ENCODE measurements at regions not wholly inside any gene's neighbourhood (a gene's known extent, or its start where the extent isn't known, plus 50 kb on each side); places are given as distances from the start of the nearest gene placed in this dataset.
"Not testable (repeated sequence)": the region's sequence is repeated elsewhere in the genome, so short reads cannot be mapped to it uniquely, and the experiment has no call there.

- Mint-ChIP-seq H3K9me3 (no peaks in the 10 kb centered on the region), H3K36me3 (no peaks in the 10 kb centered on the region), H3K4me3 (no peak overlapping the region), H3K27me3 (peaks cover 7% of the 10 kb centered on the region), H3K27ac (no peak overlapping the region), H3K4me1 (ENCODE audit: unreplicated experiment) (peaks cover 5% of the 10 kb centered on the region)
- DNase-seq (ENCODE audit: extremely low spot score, unreplicated experiment): no peak
- TF ChIP-seq, protein P1, sequence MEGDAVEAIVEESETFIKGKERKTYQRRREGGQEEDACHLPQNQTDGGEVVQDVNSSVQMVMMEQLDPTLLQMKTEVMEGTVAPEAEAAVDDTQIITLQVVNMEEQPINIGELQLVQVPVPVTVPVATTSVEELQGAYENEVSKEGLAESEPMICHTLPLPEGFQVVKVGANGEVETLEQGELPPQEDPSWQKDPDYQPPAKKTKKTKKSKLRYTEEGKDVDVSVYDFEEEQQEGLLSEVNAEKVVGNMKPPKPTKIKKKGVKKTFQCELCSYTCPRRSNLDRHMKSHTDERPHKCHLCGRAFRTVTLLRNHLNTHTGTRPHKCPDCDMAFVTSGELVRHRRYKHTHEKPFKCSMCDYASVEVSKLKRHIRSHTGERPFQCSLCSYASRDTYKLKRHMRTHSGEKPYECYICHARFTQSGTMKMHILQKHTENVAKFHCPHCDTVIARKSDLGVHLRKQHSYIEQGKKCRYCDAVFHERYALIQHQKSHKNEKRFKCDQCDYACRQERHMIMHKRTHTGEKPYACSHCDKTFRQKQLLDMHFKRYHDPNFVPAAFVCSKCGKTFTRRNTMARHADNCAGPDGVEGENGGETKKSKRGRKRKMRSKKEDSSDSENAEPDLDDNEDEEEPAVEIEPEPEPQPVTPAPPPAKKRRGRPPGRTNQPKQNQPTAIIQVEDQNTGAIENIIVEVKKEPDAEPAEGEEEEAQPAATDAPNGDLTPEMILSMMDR (conservative IDR thresholded peaks at IDR 0.05): no peak
These were observed 98.5 kb upstream of the GNAI1 start for GRCh38 chr7:80036107-80036506.

- no peak for DNase-seq (ENCODE audit: extremely low spot score, unreplicated experiment)
- no peak overlapping the region for H3K27ac Mint-ChIP-seq
- no peaks in the 10 kb centered on the region for H3K36me3 Mint-ChIP-seq
- H3K9me3 Mint-ChIP-seq: no peaks in the 10 kb centered on the region
- H3K4me1 Mint-ChIP-seq (ENCODE audit: unreplicated experiment): no peaks in the 10 kb centered on the region
- H3K4me3 Mint-ChIP-seq: no peak overlapping the region
- no peaks in the 10 kb centered on the region for H3K27me3 Mint-ChIP-seq
- TF ChIP-seq, protein P1 (conservative IDR thresholded peaks at IDR 0.05): no peak
These were observed 105.9 kb upstream of the GNAI1 start for GRCh38 chr7:80028717-80029116.

DNA sequence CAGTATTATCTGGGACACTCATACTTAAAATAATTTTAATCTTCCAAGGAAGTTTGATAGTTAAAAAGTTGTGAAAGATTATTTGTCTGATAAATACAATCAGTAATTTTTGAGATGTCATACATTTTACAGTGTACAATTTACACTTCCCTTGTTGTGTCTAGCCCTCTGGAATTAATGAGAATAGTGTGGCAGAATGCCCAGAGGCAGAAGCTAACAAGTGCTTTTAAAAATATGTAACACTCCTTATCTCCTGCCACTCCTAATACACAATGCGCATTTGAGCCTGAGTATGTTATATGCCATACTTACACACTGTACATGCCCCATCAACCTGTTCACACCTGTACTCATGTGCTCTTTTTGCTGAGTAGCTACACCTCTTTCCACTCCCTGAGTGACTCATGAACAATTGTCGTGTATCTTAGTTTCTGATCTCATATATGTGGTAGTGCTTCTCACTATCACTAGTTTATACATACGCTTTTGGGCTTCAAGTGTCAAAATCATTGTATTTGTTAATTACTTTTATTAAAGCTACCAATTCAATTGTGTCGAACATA lies 106.9 kb upstream of the GNAI1 start:
- TF ChIP-seq, protein P1 (conservative IDR thresholded peaks at IDR 0.05): no peak
- Mint-ChIP-seq H3K36me3 (no peaks in the 10 kb centered on the region), H3K9me3 (no peaks in the 10 kb centered on the region), H3K27ac (no peak overlapping the region), H3K27me3 (no peaks in the 10 kb centered on the region), H3K4me3 (no peak overlapping the region), H3K4me1 (ENCODE audit: unreplicated experiment) (no peaks in the 10 kb centered on the region)
- no peak for DNase-seq (ENCODE audit: extremely low spot score, unreplicated experiment)

GRCh38 chr7:80026766-80027165 lies 107.9 kb upstream of the GNAI1 start:
- Mint-ChIP-seq H3K9me3 (no peaks in the 10 kb centered on the region), H3K36me3 (no peaks in the 10 kb centered on the region), H3K4me1 (ENCODE audit: unreplicated experiment) (no peaks in the 10 kb centered on the region), H3K27me3 (peaks cover 3% of the 10 kb centered on the region), H3K27ac (no peak overlapping the region), H3K4me3 (no peak overlapping the region)
- TF ChIP-seq, protein P1 (conservative IDR thresholded peaks at IDR 0.05): no peak
- no peak for DNase-seq (ENCODE audit: extremely low spot score, unreplicated experiment)

DNA sequence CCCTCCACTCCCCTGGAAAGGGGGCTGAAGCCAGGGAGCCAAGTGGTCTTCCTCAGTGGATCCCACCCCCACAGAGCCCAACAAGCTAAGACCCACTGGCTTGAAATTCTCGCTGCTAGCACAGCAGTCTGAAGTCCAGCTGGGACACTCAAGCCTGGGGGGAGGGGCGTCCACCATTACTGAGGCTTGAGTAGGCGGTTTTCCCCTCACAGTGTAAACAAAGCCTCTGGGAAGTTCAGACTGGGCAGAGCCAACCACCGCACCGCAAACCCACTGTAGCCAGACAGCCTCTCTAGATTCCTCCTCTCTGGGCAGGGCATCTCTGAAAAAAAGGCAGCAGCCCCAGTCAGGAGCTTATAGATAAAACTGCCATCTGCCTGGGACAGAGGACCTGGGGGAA lies 114.4 kb upstream of the GNAI1 start:
- H3K27ac Mint-ChIP-seq; H3K4me1 Mint-ChIP-seq (ENCODE audit: unreplicated experiment); H3K9me3 Mint-ChIP-seq; H3K27me3 Mint-ChIP-seq; H3K36me3 Mint-ChIP-seq; DNase-seq (ENCODE audit: extremely low spot score, unreplicated experiment); H3K4me3 Mint-ChIP-seq: not testable (repeated sequence)

GRCh38 chr7:80019809-80020207 lies 114.8 kb upstream of the GNAI1 start:
- not testable (repeated sequence) for H3K4me1 Mint-ChIP-seq (ENCODE audit: unreplicated experiment); DNase-seq (ENCODE audit: extremely low spot score, unreplicated experiment); H3K4me3 Mint-ChIP-seq; H3K9me3 Mint-ChIP-seq; H3K36me3 Mint-ChIP-seq; H3K27ac Mint-ChIP-seq; H3K27me3 Mint-ChIP-seq

Measured in type B pancreatic cell (in vitro differentiated cells).